B cell (primary cell): ENCODE measurements at regions not wholly inside any gene's neighbourhood (a gene's known extent, or its start where the extent isn't known, plus 50 kb on each side); places are given as distances from the start of the nearest gene placed in this dataset.

Experiments used
- EZH2 ChIP-seq: IDR thresholded peaks from 2 replicates; pipeline ENCODE4 v1.6.1; 2012; ENCODE audit warnings: borderline replicate concordance, low read depth, mild to moderate bottlenecking, moderate library complexity, low read length; ENCODE audit not compliant: insufficient read depth, poor library complexity, severe bottlenecking
- TF ChIP-seq, protein P1 (sequence below): fragments of 200-600 bp; IDR thresholded peaks from one replicate; pipeline ENCODE4 v1.8.0; 2022; ENCODE audit warnings: antibody characterized with exemption, mild to moderate bottlenecking

DNA sequence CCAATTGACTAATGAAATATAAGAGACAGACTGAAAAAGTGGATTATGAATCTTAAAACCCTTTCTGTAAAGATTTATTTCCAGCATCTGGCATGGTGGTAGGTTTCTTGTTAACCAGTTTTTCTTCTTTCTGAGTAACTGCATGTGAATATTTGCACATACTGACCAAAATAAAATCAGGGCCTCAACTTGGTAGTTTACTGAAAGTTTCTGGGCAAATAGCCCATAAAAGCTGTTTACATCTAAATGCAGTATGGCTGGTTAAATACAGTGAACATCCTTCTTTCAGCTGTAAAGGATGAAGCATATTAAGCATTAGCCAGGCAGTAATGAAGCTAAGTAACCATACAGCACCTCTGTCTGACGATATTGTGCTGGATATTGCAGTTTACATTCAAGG is 83.6 kb upstream of the EYS start:
- TF ChIP-seq, protein P1, sequence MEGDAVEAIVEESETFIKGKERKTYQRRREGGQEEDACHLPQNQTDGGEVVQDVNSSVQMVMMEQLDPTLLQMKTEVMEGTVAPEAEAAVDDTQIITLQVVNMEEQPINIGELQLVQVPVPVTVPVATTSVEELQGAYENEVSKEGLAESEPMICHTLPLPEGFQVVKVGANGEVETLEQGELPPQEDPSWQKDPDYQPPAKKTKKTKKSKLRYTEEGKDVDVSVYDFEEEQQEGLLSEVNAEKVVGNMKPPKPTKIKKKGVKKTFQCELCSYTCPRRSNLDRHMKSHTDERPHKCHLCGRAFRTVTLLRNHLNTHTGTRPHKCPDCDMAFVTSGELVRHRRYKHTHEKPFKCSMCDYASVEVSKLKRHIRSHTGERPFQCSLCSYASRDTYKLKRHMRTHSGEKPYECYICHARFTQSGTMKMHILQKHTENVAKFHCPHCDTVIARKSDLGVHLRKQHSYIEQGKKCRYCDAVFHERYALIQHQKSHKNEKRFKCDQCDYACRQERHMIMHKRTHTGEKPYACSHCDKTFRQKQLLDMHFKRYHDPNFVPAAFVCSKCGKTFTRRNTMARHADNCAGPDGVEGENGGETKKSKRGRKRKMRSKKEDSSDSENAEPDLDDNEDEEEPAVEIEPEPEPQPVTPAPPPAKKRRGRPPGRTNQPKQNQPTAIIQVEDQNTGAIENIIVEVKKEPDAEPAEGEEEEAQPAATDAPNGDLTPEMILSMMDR, result no peak
- TF ChIP-seq EZH2, result no peak
